ENCODE measurements at regions not wholly inside any gene's neighbourhood (a gene's known extent, or its start where the extent isn't known, plus 50 kb on each side); places are given as distances from the start of the nearest gene placed in this dataset.

DNA sequence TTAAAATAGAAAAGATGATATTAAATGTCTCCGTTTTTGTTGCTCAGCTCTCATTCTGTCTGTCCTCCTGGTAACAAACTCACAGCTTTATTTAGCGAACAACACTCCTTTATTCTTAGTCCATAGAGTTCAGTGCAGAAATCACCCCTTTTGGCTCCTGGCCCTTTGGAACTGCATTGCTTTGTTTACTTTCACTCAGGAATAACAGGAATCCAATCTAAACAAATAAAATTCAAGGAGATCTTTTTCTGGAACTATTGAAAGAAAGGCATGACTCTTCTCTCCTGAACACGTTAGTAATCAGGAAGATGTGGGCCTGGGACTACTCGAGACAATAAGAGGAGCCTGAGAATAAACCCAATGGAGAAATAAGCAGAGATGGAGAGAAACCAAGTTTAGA, 409.2 kb downstream of the DIPK2A start:
- TF ChIP-seq, protein P1, sequence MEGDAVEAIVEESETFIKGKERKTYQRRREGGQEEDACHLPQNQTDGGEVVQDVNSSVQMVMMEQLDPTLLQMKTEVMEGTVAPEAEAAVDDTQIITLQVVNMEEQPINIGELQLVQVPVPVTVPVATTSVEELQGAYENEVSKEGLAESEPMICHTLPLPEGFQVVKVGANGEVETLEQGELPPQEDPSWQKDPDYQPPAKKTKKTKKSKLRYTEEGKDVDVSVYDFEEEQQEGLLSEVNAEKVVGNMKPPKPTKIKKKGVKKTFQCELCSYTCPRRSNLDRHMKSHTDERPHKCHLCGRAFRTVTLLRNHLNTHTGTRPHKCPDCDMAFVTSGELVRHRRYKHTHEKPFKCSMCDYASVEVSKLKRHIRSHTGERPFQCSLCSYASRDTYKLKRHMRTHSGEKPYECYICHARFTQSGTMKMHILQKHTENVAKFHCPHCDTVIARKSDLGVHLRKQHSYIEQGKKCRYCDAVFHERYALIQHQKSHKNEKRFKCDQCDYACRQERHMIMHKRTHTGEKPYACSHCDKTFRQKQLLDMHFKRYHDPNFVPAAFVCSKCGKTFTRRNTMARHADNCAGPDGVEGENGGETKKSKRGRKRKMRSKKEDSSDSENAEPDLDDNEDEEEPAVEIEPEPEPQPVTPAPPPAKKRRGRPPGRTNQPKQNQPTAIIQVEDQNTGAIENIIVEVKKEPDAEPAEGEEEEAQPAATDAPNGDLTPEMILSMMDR (IDR thresholded peaks at IDR 0.05; ENCODE audit: low read length): no peak
- TF ChIP-seq EZH2 (IDR thresholded peaks at IDR 0.05; ENCODE audit: borderline replicate concordance, low read length): no peak
